ENCODE measurements at regions not wholly inside any gene's neighbourhood (a gene's known extent, or its start where the extent isn't known, plus 50 kb on each side); places are given as distances from the start of the nearest gene placed in this dataset.

GRCh38 chr9:75685062-75685461 lies 205.4 kb upstream of the PCSK5 start:
- no peak for TF ChIP-seq HOXA9 (CRISPR knock-in tag; IDR thresholded peaks at IDR 0.05; ENCODE audit: borderline replicate concordance)
- no peak for TF ChIP-seq TCF7L2 (IDR thresholded peaks at IDR 0.05; ENCODE audit: low read depth, low read length)
- no peak for TF ChIP-seq MED8 (CRISPR knock-in tag; IDR thresholded peaks at IDR 0.05; ENCODE audit: insufficient replicate concordance)
- no peak for TF ChIP-seq ZSCAN29 (CRISPR knock-in tag; conservative IDR thresholded peaks at IDR 0.05)
- no peak for TF ChIP-seq JUND (CRISPR knock-in tag; IDR thresholded peaks at IDR 0.05)
- TF ChIP-seq ZNF574 (CRISPR knock-in tag; IDR thresholded peaks at IDR 0.05): no peak
- TF ChIP-seq ZKSCAN8 (CRISPR knock-in tag; IDR thresholded peaks at IDR 0.05; ENCODE audit: borderline replicate concordance): no peak
- no peak for TF ChIP-seq CTCF (CRISPR knock-in tag; IDR thresholded peaks at IDR 0.05)
- no peak for TF ChIP-seq ZNF724P (CRISPR knock-in tag; IDR thresholded peaks at IDR 0.05; ENCODE audit: borderline replicate concordance)
- TF ChIP-seq BHLHE40 (IDR thresholded peaks at IDR 0.05; ENCODE audit: low read length): no peak
- no peak for TF ChIP-seq ATF7 (IDR thresholded peaks at IDR 0.05)
- no peak for TF ChIP-seq ATF7 (CRISPR knock-in tag; IDR thresholded peaks at IDR 0.05)
- TF ChIP-seq MXI1 (IDR thresholded peaks at IDR 0.05; ENCODE audit: borderline replicate concordance, low read depth, low read length): no peak
- no peak for TF ChIP-seq PRDM15 (CRISPR knock-in tag; IDR thresholded peaks at IDR 0.05)
